ENCODE measurements at regions not wholly inside any gene's neighbourhood (a gene's known extent, or its start where the extent isn't known, plus 50 kb on each side); places are given as distances from the start of the nearest gene placed in this dataset.
"Not testable (repeated sequence)": the region's sequence is repeated elsewhere in the genome, so short reads cannot be mapped to it uniquely, and the experiment has no call there.

- no peak for DNase-seq
Measured at GRCh38 chr16:9348912-9349311, 257.5 kb downstream of the HAPSTR1 start.

- not testable (repeated sequence) for DNase-seq
Measured at GRCh38 chr16:9349373-9349960, 258.0 kb downstream of the HAPSTR1 start.

GRCh38 chr16:9350119-9350799, 258.8 kb downstream of the HAPSTR1 start:
- not testable (repeated sequence) for DNase-seq

- DNase-seq: peak; percentile 67
Measured at GRCh38 chr16:9351440-9351839, 260.0 kb downstream of the HAPSTR1 start.

GRCh38 chr16:9351841-9352434, 260.5 kb downstream of the HAPSTR1 start:
- no peak for DNase-seq

GRCh38 chr16:9357829-9358228, 266.4 kb downstream of the HAPSTR1 start:
- DNase-seq: no peak

GRCh38 chr16:9360075-9360474, 268.6 kb downstream of the HAPSTR1 start:
- DNase-seq: no peak

GRCh38 chr16:9362050-9362449, 270.6 kb downstream of the HAPSTR1 start:
- DNase-seq: no peak

- DNase-seq: no peak
Measured at GRCh38 chr16:9362604-9363003, 271.2 kb downstream of the HAPSTR1 start.

- DNase-seq: no peak
Measured at GRCh38 chr16:9363520-9363919, 272.1 kb downstream of the HAPSTR1 start.

- no peak for DNase-seq
Measured at GRCh38 chr16:9364721-9365369, 273.4 kb downstream of the HAPSTR1 start.

- DNase-seq: peak; percentile 57
Measured at GRCh38 chr16:9365370-9365728, 273.9 kb downstream of the HAPSTR1 start.

GRCh38 chr16:9366048-9366969, 274.9 kb downstream of the HAPSTR1 start:
- DNase-seq: no peak

GRCh38 chr16:9370061-9370491, 278.6 kb downstream of the HAPSTR1 start:
- DNase-seq: no peak

- no peak for DNase-seq
Measured at GRCh38 chr16:9371713-9372448, 280.4 kb downstream of the HAPSTR1 start.

GRCh38 chr16:9372934-9373890, 281.8 kb downstream of the HAPSTR1 start:
- no peak for DNase-seq

GRCh38 chr16:9374061-9374460, 282.6 kb downstream of the HAPSTR1 start:
- DNase-seq: peak; percentile 4

GRCh38 chr16:9378876-9379275, 287.4 kb downstream of the HAPSTR1 start:
- no peak for DNase-seq

- no peak for DNase-seq
Measured at GRCh38 chr16:9380221-9380620, 288.8 kb downstream of the HAPSTR1 start.

GRCh38 chr16:9381399-9381798, 290.0 kb downstream of the HAPSTR1 start:
- no peak for DNase-seq

GRCh38 chr16:9381905-9382304, 290.5 kb downstream of the HAPSTR1 start:
- DNase-seq: no peak

Data from DMS53 (cell line).